Fibroblast of upper back skin (primary cell): ENCODE measurements at regions not wholly inside any gene's neighbourhood (a gene's known extent, or its start where the extent isn't known, plus 50 kb on each side); places are given as distances from the start of the nearest gene placed in this dataset.

ENCODE experiments used
- DNase-seq: peaks from one replicate; pipeline ENCODE4 v3.0.0-alpha.2; 2013

DNA sequence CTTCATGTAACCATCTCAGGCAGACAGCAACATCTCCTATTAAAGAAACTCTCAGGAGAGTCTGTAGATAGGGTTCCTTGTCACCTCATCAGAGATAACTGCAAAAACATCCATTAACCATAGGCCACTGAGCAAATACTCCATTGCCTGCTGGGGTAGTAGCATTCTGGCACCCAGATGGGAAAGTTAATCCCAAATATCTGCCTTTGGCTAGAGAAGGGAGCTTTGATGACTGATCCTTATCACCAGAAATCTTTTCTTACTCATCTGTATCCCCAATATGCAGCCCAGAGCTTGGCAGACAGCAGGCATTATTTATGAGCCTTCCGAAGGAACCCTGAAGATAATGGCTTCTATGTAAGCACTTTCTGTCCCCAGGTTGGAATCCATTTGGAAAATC, 173.1 kb downstream of the MFSD1 start:
- DNase-seq, result no peak

- DNase-seq, result no peak
These were observed 175.1 kb downstream of the MFSD1 start for GRCh38 chr3:158976966-158977365.

GRCh38 chr3:158977497-158977896, 175.6 kb downstream of the MFSD1 start:
- no peak for DNase-seq

DNA sequence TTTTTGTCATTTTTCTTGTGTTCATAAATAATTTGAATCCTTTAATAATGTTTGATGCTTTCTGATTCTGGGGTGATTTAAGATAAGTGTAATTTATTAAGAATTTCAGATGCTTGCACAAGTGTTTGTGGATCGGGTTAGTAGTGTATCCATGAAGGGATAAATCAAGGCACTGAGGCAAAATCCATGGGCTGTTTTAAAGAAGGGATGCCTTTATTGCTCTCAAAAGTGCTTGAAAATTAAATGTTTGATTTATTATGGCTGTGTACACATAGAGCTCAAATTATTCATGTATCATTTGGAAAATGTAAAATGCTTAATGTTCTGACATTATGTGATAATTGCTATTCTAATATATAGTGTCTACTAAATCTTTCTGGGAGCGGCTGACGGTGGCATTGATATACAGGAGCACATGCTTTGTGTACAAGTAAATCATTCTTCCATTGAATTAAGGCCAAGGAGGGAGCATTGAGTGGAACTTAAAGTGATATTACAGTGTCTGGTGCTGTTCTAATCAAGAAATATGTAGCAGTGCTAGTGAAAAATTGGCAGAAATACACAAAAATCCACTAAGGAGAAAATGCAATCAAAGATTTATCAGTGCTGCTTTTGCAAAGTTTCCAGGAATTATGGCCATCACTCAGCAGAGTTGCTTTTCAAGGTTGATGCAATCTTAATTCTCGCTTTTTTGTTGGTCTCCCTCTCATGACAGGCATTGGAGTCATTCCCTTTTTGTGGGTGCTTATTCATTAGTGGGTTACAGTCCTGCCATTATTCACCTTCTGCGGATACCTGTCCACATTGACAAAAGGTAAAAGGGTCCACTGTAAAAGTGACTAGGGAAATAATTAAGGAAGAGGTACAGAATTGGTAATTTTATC, 181.6 kb downstream of the MFSD1 start:
- DNase-seq, result no peak

DNA sequence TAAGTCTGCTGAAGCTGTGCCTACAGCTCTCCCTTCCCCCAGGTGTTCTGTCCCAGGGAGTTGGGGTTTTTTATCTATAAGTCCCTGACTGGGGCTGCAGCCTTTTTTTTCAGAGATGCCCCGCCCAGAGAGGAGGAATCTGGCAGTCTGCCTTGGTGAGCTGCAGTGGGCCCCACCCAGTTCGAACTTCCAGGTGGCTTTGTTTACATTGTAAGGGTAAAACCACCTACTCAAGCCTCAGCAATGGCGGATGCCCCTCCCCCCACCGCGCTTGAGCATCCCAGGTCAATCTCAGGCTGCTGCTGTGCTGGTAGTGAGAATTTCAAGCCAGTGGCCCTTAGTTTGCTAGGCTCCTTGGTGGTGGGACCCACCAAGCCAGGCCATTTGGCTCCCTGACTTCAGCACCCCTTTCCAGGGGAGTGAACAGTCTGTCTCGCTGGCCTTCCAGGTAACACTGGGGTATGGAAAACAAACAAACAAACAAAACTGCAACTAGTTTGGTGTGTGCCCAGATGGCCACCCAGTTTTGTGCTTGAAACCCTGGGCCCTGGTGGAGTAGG, 189.4 kb downstream of the MFSD1 start:
- DNase-seq, result no peak

DNA sequence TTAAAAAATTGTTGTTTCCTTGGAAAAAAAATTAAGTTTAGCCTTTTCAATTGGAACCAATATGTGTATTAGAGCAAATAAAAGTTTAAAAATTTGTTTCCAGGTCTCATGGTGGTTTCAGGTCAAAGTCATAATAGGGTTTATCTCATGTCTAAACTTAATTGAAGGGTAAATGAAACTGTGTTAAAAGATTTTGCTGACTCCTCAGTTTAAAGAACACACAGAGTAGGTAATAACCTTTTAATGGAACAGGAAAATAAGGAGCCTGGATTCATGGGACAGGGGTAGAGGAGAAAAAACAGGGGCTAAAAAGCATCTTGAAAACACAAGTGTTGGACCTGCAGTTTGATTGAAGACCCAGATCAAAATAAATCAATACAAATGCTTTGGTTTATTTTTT, 190.6 kb downstream of the MFSD1 start:
- DNase-seq, result no peak

DNA sequence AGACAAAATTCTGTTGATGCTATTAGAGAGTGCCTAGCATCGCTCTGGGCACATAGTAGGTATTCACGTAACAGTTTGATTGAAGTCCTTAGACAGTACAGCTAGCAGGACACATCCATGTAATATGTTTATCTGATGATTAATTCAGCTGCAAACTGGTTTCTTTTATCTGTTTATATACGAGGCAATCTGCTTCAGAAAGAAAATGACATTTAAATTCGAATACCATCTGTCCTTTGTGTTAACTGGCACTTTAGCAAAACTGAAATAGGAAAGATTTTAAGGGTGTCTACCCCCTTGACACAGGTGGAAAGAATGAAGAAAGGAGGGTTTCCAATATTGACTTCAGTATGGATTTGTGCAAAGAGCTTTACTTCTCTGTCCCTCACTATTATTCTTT, 192.5 kb downstream of the MFSD1 start:
- DNase-seq, result no peak

DNA sequence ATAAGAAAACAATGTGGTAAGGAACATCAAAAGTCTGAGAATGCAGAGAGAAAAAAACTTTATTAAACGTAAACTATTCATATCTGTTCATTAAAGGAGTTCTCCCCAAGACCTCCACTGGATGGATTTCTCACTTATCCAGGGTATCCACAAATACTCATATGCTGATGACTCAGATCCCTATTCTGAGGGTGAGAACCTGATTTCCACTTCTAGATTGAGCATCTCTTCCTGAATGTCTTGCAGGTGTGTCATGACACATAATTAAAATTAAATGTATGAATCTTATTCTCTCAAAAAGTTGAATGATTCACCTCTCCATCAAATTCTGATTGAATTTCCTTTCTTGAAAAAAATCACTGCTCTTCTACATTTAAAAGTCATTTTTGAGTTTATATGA, 199.9 kb downstream of the MFSD1 start:
- no peak for DNase-seq

DNA sequence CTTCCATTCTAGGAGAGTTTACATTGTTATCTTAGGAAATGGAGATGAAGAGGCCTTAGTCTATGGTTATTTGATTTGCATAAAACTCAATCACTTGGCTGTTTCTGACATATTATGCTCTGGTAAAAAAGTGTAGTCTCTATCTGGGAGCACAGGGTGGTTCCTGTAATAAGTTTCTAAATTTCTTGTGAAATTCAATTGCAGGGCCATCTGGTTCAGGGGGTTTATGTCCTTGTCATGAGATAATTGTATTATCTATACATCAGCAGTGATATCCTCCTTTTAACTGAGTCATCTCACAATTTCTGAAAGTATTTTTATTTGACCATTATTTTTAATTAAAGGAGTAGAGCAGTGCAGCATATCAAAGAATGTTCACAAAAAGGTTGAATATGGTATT, 203.3 kb downstream of the MFSD1 start:
- DNase-seq, result no peak

DNA sequence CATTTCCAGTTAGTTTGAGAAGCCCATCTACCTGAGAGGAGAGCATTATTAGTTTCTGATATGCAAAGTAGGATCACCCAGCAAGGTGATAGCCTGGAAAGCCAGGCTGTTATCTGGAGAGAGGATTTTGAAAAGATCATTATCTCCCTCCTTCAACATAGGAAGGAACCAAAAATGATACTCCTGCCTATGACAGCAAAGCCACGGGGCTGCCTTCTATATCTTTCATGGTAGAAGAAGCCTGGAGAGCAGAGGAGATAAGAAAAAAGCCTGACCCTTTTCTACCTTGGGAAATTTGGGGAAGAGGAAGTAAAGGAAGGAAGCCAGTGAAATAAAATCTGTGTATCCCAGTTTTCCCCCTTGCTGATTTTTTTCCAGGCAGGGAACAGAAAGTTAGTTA, 205.5 kb downstream of the MFSD1 start:
- no peak for DNase-seq

DNA sequence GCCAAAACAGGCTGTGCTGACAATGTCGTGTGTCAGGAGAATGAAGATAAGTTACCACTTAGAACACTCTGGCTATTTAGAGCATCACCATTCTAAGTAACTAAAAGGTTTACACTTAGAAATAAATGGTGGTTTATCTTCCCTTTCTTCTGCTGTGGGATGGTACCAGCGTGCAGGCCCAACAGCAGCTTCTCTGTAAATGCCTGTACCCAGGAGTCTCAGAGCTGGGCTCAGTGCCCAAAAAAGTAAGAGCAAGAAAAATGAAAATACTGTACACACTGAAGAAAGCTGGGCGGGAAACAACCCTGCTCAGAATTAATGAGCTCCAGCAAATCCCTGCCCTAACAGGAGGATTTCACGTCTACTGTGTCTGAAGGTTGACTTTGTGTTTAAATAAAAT, 206.5 kb downstream of the MFSD1 start:
- DNase-seq, result no peak

DNA sequence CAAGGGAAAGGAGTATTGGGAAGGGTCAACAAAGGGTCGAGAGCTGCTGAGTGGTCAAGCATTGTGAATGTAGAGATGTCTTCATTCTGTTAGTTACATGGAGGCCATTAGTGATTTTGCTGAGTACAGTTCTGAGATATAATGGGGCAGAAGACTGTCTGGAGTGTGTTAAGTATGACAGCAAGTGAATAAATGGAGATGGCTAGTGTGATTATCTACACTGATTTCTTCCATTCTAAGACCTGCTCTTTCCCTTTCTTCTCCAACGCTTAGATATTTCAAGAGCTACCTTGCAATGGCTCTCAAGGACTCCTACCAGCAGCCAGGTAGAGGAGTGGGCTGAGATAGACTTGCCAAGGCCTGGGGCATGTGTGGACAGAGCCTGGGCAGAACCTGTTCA, 216.5 kb downstream of the MFSD1 start:
- no peak for DNase-seq

GRCh38 chr3:159025733-159026132, 223.9 kb downstream of the MFSD1 start:
- DNase-seq, result no peak

DNA sequence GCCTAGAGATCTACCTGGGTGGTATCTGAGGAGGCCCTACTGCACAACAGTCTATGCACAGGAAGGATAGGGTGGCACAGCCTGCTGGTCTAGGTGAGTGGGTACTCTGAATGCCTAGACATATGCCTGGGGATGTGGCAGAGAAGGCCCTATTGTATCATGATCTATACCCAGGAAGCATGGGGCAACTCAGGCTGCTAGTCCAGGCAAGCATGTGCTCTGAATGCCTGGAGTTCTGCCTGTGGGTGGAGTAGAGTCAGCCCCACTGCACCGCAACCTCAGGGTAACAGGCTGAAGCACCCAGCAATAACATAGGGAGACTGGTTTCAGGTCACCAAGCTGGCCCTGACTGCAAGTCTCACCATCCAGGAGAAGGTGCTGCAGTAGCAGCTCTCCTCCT, 224.7 kb downstream of the MFSD1 start:
- DNase-seq, result no peak

DNA sequence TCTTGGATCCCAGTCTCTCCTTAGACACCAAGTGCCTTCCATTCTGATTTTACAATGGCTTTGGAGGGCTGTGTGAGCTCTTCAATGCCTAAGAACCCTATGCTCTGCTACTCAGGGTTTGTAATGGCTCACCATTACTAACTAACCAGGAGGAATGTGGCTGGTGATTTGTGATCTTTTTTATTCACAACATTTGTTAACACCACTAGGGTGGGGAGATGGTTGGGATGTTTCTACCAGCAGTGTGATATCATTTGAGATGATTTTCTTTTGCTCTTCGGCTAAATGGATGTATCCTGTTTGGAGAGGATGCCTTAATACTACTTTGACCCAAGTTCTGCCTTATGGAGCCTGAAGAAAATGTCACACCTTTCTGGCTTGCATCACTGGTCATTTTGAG, 226.9 kb downstream of the MFSD1 start:
- peak; percentile 1 for DNase-seq

DNA sequence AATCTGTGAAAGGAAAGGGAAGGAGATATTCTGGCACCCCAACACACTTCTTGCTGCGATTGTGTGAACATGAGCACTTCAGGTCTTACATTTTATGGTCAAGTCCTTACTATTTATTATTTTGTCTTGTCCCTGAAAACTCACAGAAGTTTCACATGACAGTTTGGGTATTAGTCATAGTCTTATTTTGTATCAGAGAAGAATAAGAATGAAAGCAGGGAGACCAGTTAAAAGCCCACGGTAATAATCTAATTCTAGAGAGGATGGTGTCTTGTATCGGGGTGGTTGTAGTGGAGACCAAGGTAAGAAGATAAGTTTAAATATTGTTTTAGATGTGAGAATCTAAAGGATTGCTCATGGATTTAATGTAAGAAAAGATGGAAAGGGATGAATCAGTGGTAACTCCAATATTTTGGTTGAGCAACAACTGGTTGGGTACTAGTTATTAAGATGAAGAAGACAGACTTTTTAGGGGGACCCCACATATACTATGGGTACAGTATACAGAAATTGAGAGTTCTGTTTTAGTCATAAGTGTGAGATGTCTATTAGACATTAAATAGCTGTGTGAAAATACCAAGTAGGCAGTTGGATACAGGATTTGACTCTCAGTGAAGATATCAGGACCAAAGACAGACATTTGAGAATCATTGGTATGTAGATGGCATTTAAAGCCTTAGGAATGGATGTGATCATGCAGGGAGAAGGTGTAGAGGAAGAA, 227.6 kb downstream of the MFSD1 start:
- no peak for DNase-seq

GRCh38 chr3:159030138-159030670, 228.3 kb downstream of the MFSD1 start:
- no peak for DNase-seq

DNA sequence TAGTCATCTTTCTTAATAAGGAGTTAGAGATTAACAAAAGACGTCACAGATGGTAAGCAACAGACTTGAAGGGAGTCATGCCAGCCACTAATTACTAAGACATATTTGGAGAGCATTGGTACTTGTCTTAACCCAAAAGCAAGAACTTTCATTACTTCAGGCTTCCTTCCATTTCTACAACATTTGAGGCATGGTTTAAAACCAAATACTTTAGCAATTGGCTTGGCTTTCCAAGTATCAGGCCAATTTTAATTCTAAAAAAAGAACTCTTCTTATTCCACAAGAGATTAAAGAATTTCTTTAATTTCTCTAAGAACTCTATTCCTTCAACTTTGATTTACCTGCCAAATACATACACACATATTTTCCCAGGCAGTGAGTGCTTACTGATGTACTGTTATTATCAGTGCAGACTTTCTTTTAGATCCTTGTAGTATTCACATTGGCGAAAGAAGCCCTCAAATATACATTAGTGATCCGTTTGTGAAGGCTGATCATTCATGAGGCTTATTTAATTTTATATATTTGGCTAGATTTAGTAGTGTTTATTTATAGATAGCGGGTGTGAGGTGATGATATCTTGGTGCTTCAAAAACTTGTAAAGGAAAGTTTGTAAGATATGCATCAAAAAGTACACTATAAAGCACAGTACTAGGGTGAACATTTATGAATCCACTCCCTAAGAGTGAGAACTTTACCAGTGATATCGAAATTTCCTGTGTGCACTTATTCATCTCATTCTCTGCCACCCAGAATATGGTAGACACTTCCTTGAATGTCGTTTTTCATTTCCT, 229.2 kb downstream of the MFSD1 start:
- no peak for DNase-seq

DNA sequence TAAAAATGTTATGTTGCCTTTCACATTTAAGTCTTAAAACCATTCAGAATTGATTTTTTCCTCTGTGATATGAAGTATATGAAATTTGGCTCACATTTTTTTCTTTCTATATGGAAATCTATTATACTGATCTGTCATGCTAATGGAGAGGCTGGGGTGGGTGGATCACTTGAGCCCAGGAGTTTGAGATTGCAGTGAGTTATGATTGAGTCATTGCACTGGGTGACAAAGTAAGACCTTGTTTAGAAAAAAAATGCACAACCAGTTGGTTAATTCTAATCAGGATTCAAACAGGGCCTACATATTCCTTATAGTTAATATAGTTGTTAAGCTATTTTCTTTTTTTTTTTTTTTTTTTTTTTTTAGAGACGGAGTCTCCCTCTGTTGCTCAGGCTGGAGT, 230.5 kb downstream of the MFSD1 start:
- no peak for DNase-seq

DNA sequence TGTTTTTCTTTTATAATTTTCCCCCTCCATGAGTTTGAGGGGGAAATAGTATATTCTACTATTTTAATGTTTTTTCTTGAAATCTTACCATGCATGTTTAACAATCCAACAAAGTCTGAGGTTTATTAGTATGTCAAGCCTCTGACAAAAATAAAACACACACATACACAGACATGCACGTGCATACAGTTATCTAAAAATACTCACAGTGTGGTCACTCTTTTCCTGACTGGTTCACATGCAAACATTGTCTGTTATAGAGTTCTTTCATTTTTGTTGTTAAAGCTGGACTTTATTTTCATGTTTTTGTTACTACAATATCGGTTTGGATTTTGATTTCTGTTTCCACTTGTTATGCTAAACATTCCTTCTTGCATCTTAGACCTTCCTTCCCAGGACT, 236.6 kb downstream of the MFSD1 start:
- DNase-seq, result no peak

GRCh38 chr3:159039286-159039685, 237.4 kb downstream of the MFSD1 start:
- DNase-seq, result no peak

DNA sequence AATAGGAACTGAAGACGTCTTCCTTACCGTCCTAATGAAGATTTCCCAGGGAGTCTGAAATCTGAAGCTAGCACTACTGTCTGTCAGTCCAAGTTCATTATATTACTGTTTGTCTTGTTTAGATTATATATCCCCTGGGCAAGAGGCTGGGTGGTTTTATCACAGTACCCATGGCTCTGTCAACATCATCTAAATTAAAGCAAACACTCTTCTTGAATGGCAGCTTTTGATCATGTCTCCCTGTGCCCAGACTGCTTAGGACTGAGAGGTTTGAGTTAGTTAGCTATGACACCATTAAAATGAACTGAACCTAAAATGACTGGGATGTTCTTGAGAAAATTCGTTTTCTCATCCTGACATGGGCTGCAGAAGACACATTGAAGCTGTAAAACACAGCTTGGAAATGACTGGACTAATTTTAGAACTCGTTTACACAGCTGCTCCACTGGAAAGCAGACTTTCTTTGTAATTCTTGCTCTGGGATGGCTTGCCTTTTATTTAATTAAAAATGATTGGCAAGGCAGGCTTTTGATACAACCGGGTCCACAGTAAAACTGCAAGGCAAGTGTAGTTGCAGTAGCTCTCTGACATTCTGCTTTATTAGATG, 243.5 kb downstream of the MFSD1 start:
- no peak for DNase-seq

DNA sequence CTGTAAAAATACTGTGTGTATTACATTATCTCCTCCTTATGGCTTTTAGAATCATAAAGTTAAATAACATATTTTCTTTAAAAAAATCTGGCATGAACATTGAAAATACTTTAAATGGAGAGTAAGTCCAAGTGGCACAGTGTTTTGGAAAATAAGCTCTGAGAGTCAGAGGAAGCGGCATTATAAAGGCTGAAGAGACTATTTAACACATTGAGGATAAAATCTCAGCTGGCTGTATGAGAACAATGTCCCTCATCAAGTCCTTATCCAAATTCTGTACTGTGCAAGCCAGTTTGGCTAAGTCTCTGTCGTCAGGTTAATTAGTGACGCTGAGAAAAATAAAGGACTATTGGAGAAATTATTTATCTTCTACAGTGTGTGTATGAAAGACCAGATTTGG, 245.5 kb downstream of the MFSD1 start:
- no peak for DNase-seq
